ENCODE measurements at regions not wholly inside any gene's neighbourhood (a gene's known extent, or its start where the extent isn't known, plus 50 kb on each side); places are given as distances from the start of the nearest gene placed in this dataset.

DNA sequence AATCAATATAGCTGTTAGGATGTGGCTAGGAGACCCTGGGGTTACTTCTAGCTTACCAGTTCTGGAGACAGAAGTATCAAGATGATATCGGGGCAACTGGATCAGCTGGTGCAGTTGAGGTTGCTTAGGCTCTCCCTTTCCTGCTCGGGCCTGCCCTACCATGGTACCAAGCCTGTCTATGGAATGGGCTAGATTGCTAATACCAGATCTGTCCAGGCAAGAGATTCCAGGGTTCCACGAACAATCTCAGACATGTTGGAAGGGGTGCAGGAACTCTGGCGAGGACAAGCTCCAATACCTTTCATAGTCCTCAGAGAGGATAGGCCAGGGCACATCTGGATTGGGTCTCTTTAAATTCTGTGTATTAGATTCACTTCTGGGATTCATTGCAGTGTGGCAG, 53.8 kb downstream of the ADM start:
- H3K27ac ChIP-seq (ENCODE audit: insufficient read depth, low read length, poor library complexity, severe bottlenecking) = no peak overlapping the region
- H3K4me1 Mint-ChIP-seq = peaks cover 0 to 5% (median 3%) of the 10 kb centered on the region in 4 donors
- DNase-seq (no peak), ATAC-seq (ENCODE audit: low read depth in 2 of 2) (no peak)
- H3K36me3 Mint-ChIP-seq = no peaks in the 10 kb centered on the region
- peaks cover 13% of the 10 kb centered on the region for H3K27me3 ChIP-seq (ENCODE audit: control insufficient read depth, insufficient read depth, low read length)
- H3K9me3 Mint-ChIP-seq = peaks cover 0 to 3% (median 0%) of the 10 kb centered on the region in 7 donors
- H3K4me3 Mint-ChIP-seq = no peak overlapping the region
- no peaks in the 10 kb centered on the region for H3K4me1 ChIP-seq (ENCODE audit: control insufficient read depth, insufficient read depth, low read length, poor library complexity, severe bottlenecking)
- no peaks in the 10 kb centered on the region for H3K36me3 ChIP-seq (ENCODE audit: control insufficient read depth, insufficient read depth, low read length)
- H3K27me3 Mint-ChIP-seq = peaks cover 44% of the 10 kb centered on the region
- no peak overlapping the region for H3K27ac Mint-ChIP-seq
- no peak overlapping the region for H3K4me3 ChIP-seq (ENCODE audit: low read depth, low read length)
- peaks cover 0 to 2% of the 10 kb centered on the region in 2 experiments for H3K9me3 ChIP-seq (ENCODE audit: control insufficient read depth in 2 of 2, low read length in 2 of 2)

DNA sequence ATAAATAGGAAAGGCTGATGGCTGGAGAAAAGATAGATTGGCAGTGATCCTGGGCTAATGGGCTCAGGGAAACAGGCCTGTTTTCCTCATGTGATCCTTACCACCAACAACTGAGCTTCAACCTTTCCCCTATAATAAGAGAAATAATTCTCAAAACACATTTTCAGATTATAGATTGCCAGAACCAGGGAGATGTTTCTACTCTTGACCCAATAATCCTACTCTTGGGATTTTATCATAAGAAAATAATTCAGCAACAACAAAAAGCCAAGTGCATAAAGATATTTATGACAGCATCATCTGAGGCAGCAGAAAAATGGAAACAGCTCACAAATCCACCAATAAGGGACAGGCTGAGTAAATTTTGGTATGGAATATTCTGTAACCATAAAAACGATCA, 54.3 kb downstream of the ADM start:
- peaks cover 0 to 5% (median 3%) of the 10 kb centered on the region in 4 donors for H3K4me1 Mint-ChIP-seq
- H3K27me3 ChIP-seq (ENCODE audit: control insufficient read depth, insufficient read depth, low read length) = peaks cover 13% of the 10 kb centered on the region
- no peak overlapping the region for H3K4me3 Mint-ChIP-seq
- H3K27me3 Mint-ChIP-seq = peaks cover 44% of the 10 kb centered on the region
- ATAC-seq (ENCODE audit: low read depth in 2 of 2) = no peak
- no peaks in the 10 kb centered on the region for H3K36me3 Mint-ChIP-seq
- no peak overlapping the region for H3K27ac ChIP-seq (ENCODE audit: insufficient read depth, low read length, poor library complexity, severe bottlenecking)
- no peak overlapping the region for H3K4me3 ChIP-seq (ENCODE audit: low read depth, low read length)
- no peak overlapping the region for H3K27ac Mint-ChIP-seq
- no peak for DNase-seq
- H3K9me3 Mint-ChIP-seq = peaks cover 0 to 3% (median 0%) of the 10 kb centered on the region in 7 donors
- peaks cover 0 to 2% of the 10 kb centered on the region in 2 experiments for H3K9me3 ChIP-seq (ENCODE audit: control insufficient read depth in 2 of 2, low read length in 2 of 2)
- no peaks in the 10 kb centered on the region for H3K4me1 ChIP-seq (ENCODE audit: control insufficient read depth, insufficient read depth, low read length, poor library complexity, severe bottlenecking)
- no peaks in the 10 kb centered on the region for H3K36me3 ChIP-seq (ENCODE audit: control insufficient read depth, insufficient read depth, low read length)

DNA sequence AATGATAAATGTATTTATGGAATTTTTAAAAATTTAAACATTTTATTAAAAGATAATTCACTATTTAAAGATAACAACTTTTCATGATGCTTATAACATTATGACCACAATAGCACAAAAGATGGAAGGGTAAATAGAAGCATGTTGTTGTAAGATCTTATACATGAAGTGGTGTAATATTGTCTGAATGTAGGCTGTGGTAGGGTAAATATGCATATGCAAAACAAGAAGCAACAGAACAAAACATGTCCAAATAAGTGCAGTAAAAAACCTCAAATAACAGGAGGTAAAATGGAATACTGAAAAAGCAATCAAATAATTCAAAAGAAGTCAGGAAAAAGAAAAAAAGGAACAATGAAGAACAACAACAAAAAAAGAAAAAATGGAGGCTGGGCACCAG, 56.0 kb downstream of the ADM start:
- no peaks in the 10 kb centered on the region for H3K36me3 Mint-ChIP-seq
- Histone ChIP-seq H3K27me3 (ENCODE audit: control insufficient read depth, insufficient read depth, low read length) (peaks cover 13% of the 10 kb centered on the region), H3K4me3 (ENCODE audit: low read depth, low read length) (no peak overlapping the region), H3K4me1 (ENCODE audit: control insufficient read depth, insufficient read depth, low read length, poor library complexity, severe bottlenecking) (no peaks in the 10 kb centered on the region), H3K27ac (ENCODE audit: insufficient read depth, low read length, poor library complexity, severe bottlenecking) (no peak overlapping the region), H3K9me3 (ENCODE audit: control insufficient read depth in 2 of 2, low read length in 2 of 2) (peaks cover 0 to 2% of the 10 kb centered on the region in 2 experiments), H3K36me3 (ENCODE audit: control insufficient read depth, insufficient read depth, low read length) (no peaks in the 10 kb centered on the region)
- peaks cover 0 to 3% (median 0%) of the 10 kb centered on the region in 7 donors for H3K9me3 Mint-ChIP-seq
- H3K4me3 Mint-ChIP-seq = no peak overlapping the region
- peaks cover 37% of the 10 kb centered on the region for H3K27me3 Mint-ChIP-seq
- no peak for DNase-seq
- H3K4me1 Mint-ChIP-seq = peaks cover 0 to 5% (median 3%) of the 10 kb centered on the region in 4 donors
- ATAC-seq (ENCODE audit: low read depth in 2 of 2) = no peak
- H3K27ac Mint-ChIP-seq = no peak overlapping the region

DNA sequence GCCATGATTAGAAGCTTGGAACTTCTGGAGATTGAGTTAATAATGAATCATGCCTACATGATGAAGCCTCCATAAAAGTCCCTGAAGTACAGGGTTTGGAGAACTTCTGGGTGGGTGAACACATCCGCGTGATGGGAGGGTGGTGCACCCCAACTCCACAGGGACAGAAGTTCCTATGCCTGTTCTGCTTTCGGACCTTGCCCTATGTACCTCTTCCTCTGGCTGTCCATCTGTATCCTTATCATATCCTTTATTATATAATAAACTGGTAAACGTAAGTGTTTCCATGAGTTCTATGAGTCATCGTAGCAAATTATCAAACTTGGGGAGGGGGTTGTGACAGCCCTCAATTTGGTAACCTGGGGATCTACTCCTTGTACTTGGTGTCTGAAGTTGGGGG, 60.2 kb downstream of the ADM start:
- Mint-ChIP-seq H3K4me3 (no peak overlapping the region), H3K27ac (no peak overlapping the region), H3K36me3 (no peaks in the 10 kb centered on the region), H3K9me3 (peaks cover 0 to 5% (median 2%) of the 10 kb centered on the region in 7 donors), H3K27me3 (peaks cover 16% of the 10 kb centered on the region), H3K4me1 (peaks cover 0 to 10% (median 6%) of the 10 kb centered on the region in 4 donors)
- Histone ChIP-seq H3K4me1 (ENCODE audit: control insufficient read depth, insufficient read depth, low read length, poor library complexity, severe bottlenecking) (no peaks in the 10 kb centered on the region), H3K9me3 (ENCODE audit: control insufficient read depth in 2 of 2, low read length in 2 of 2) (no peaks in the 10 kb centered on the region), H3K27me3 (ENCODE audit: control insufficient read depth, insufficient read depth, low read length) (no peaks in the 10 kb centered on the region), H3K4me3 (ENCODE audit: low read depth, low read length) (no peak overlapping the region), H3K36me3 (ENCODE audit: control insufficient read depth, insufficient read depth, low read length) (no peaks in the 10 kb centered on the region), H3K27ac (ENCODE audit: insufficient read depth, low read length, poor library complexity, severe bottlenecking) (no peak overlapping the region)
- ATAC-seq (ENCODE audit: low read depth in 2 of 2) (no peak), DNase-seq (no peak)

DNA sequence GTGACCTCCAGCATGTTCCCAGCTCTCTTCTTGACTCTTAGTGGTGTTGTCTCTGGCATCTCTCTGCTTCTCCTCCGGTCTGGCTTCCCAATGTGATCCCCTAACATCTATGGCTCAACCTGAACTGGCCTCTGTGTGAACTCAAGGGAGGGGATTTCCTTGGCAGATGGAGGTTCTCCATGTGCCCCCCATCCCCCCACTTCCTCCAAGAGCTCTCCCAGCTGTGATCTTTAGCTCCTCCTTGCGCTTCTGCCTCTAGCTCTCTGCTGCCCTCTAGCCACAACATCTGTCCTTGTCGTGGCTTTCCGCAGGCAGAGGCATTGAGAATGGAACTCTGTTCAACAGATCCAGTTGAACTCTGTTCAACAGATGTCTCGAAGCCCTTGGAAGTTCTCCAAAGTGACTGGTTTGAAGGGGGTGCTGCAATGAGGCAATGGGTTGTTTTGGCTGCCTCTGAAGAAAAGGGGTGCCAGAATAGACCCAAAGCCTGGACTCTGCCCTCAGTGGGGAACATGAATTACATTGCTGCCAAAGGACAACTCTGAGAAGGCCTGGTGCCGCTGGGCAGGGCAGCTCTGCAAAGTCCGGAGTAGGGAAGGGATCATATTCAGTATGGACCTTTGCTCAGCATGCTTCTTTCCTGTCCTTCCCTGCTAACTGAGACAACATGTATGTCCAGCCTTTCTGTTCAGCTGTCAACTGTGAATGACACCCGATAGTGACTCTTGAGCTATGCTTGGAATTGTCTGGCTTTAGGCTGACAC, 61.9 kb downstream of the ADM start:
- H3K9me3 ChIP-seq (ENCODE audit: control insufficient read depth in 2 of 2, low read length in 2 of 2) = no peaks in the 10 kb centered on the region
- H3K36me3 Mint-ChIP-seq = no peaks in the 10 kb centered on the region
- H3K4me3 ChIP-seq (ENCODE audit: low read depth, low read length) = no peak overlapping the region
- no peaks in the 10 kb centered on the region for H3K27me3 ChIP-seq (ENCODE audit: control insufficient read depth, insufficient read depth, low read length)
- no peaks in the 10 kb centered on the region for H3K36me3 ChIP-seq (ENCODE audit: control insufficient read depth, insufficient read depth, low read length)
- ATAC-seq (ENCODE audit: low read depth in 2 of 2) (peak; percentile 60 to 66), DNase-seq (peak; percentile 9 to 72 (median 35))
- H3K27ac Mint-ChIP-seq = peak overlapping the region in 1 of 3 donors; percentile 69
- no peak overlapping the region for H3K4me3 Mint-ChIP-seq
- H3K27ac ChIP-seq (ENCODE audit: insufficient read depth, low read length, poor library complexity, severe bottlenecking) = no peak overlapping the region
- H3K9me3 Mint-ChIP-seq = peaks cover 0 to 5% (median 0%) of the 10 kb centered on the region in 7 donors
- peaks cover 12% of the 10 kb centered on the region for H3K27me3 Mint-ChIP-seq
- no peaks in the 10 kb centered on the region for H3K4me1 ChIP-seq (ENCODE audit: control insufficient read depth, insufficient read depth, low read length, poor library complexity, severe bottlenecking)
- H3K4me1 Mint-ChIP-seq = peaks cover 0 to 10% (median 6%) of the 10 kb centered on the region in 4 donors

DNA sequence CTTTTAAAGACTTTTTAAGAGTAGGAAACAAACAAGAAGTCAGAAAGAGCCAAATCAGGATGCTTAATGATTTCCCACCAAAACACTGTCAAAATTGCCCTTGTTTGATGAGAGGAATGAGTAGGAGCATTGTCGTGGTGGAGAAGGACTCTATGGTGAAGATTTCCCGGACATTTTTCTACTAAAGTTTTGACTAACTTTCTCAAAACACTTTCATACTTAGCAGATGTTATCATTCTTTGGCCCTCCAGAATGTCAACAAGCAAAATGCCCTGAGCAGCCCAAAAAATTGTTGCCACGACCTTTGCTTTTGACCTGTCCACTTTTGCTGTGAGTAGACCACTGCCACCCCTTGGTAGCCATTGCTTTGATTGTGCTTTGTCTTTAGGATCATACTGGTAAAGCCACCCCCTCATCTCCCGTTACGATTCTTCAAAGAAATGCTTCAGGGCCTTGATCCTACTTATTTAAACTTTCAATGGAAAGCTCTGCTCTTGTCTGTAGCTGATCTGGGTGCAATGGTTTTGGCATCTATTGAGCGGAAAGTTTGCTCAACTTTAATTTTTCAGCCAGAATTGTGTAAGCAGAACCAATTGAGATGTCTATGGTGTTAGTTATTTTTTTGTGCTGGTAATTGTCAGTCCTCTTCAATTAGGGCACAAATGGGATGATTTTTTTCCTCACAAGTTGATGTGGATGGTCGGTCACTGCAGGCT, 67.2 kb downstream of the ADM start:
- no peaks in the 10 kb centered on the region for H3K27me3 ChIP-seq (ENCODE audit: control insufficient read depth, insufficient read depth, low read length)
- H3K4me3 ChIP-seq (ENCODE audit: low read depth, low read length) = no peak overlapping the region
- no peaks in the 10 kb centered on the region for H3K4me1 Mint-ChIP-seq
- DNase-seq = no peak
- H3K9me3 ChIP-seq (ENCODE audit: control insufficient read depth in 2 of 2, low read length in 2 of 2) = no peaks in the 10 kb centered on the region
- no peaks in the 10 kb centered on the region for H3K36me3 ChIP-seq (ENCODE audit: control insufficient read depth, insufficient read depth, low read length)
- H3K27ac ChIP-seq (ENCODE audit: insufficient read depth, low read length, poor library complexity, severe bottlenecking) = no peak overlapping the region
- H3K27me3 Mint-ChIP-seq = peaks cover 8% of the 10 kb centered on the region
- no peak overlapping the region for H3K27ac Mint-ChIP-seq
- H3K9me3 Mint-ChIP-seq = peaks cover 0 to 6% (median 0%) of the 10 kb centered on the region in 7 donors
- no peak overlapping the region for H3K4me3 Mint-ChIP-seq
- H3K4me1 ChIP-seq (ENCODE audit: control insufficient read depth, insufficient read depth, low read length, poor library complexity, severe bottlenecking) = no peaks in the 10 kb centered on the region
- no peaks in the 10 kb centered on the region for H3K36me3 Mint-ChIP-seq
- no peak for ATAC-seq (ENCODE audit: low read depth in 2 of 2)

DNA sequence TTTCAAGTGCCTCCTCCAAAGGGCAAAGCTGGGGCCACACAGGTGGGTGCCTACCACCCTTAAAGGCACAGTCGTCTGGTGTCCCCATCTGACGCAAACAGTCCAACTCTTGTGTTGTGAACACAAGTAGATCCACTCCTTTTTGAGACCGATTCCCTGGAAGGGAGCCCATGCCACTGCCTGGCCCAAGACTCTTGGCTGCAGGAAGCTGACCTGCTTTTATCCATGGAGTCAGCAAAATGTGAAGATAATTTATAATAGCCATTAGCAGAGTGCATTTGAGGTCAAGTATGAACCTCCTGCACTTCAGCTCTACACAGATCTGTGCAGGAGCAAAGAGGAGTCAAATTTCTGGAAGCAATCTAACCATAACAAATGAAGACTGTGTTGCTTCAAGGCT, 68.5 kb downstream of the ADM start:
- Histone ChIP-seq H3K9me3 (ENCODE audit: control insufficient read depth in 2 of 2, low read length in 2 of 2) (no peaks in the 10 kb centered on the region), H3K36me3 (ENCODE audit: control insufficient read depth, insufficient read depth, low read length) (no peaks in the 10 kb centered on the region), H3K27me3 (ENCODE audit: control insufficient read depth, insufficient read depth, low read length) (peaks cover under 1% of the 10 kb centered on the region), H3K4me3 (ENCODE audit: low read depth, low read length) (no peak overlapping the region), H3K4me1 (ENCODE audit: control insufficient read depth, insufficient read depth, low read length, poor library complexity, severe bottlenecking) (no peaks in the 10 kb centered on the region), H3K27ac (ENCODE audit: insufficient read depth, low read length, poor library complexity, severe bottlenecking) (no peak overlapping the region)
- Mint-ChIP-seq H3K27ac (no peak overlapping the region), H3K36me3 (no peaks in the 10 kb centered on the region), H3K4me3 (no peak overlapping the region), H3K9me3 (peaks cover 0 to 6% (median 0%) of the 10 kb centered on the region in 7 donors), H3K4me1 (no peaks in the 10 kb centered on the region), H3K27me3 (peaks cover 12% of the 10 kb centered on the region)
- ATAC-seq (ENCODE audit: low read depth in 2 of 2) = no peak
- DNase-seq = no peak
